Breast epithelium (tissue), 4 donors: ENCODE measurements at regions not wholly inside any gene's neighbourhood (a gene's known extent, or its start where the extent isn't known, plus 50 kb on each side); places are given as distances from the start of the nearest gene placed in this dataset.

Experiments
- DNase-seq, 2 donors: peaks; one replicate each; pipeline ENCODE4 v3.0.0-alpha.2; 2019; ENCODE audit warnings: low spot score in 2 of 2
- H3K27ac ChIP-seq, 2 donors: fragments of 200-600 bp; sonication (generic) in 1 of 2; one replicate each; pipeline ENCODE4 v1.5.1; 2016 to 2019; ENCODE audit warnings: mild to moderate bottlenecking in 1 of 2
- H3K27me3 ChIP-seq, 2 donors: fragments of 200-600 bp; sonication (generic) in 1 of 2; one replicate each; pipeline versions ENCODE4 v1.5.1 to v1.6.0; 2017 to 2019; ENCODE audit warnings: control low read depth in 1 of 2, mild to moderate bottlenecking in 1 of 2
- H3K36me3 ChIP-seq: fragments of 200-600 bp; one replicate; pipeline ENCODE4 v1.5.1; 2019
- H3K4me1 ChIP-seq, 2 donors: fragments of 200-600 bp; sonication (generic); one replicate each; pipeline ENCODE4 v1.5.1; 2016 to 2019; ENCODE audit warnings: control low read depth in 1 of 2
- H3K4me3 ChIP-seq, 3 donors: fragments of 200-600 bp; sonication (generic); 1 replicate in 2 of 3; 2 replicates in 1 of 3; pipeline ENCODE4 v1.5.1; 2016 to 2019; ENCODE audit warnings: mild to moderate bottlenecking in 3 of 3, moderate library complexity in 2 of 3
- H3K9me3 ChIP-seq, 2 donors: fragments of 200-600 bp; sonication (generic) in 1 of 2; one replicate each; pipeline ENCODE4 v1.5.1; 2016 to 2019; ENCODE audit warnings: control low read depth in 1 of 2
- POLR2A ChIP-seq: fragments of 450-650 bp; IDR thresholded peaks from one replicate; pipeline ENCODE4 v1.6.1; 2016; ENCODE audit warnings: antibody characterized with exemption, mild to moderate bottlenecking, moderate library complexity
- POLR2AphosphoS5 ChIP-seq, 3 donors: sonication (generic); formaldehyde crosslinking; IDR thresholded peaks; one replicate each; pipeline ENCODE4 v1.6.1; 2017; ENCODE audit warnings: antibody characterized with exemption in 3 of 3
- intact Hi-C: fragments of 100-400 bp; cut with DNase I; formaldehyde crosslinking; loops from one replicate; pipeline ENCODE4 v1.15.1; 2023; ENCODE audit warnings: low total_unique reads
- TF ChIP-seq, protein P1 (sequence below), 3 donors: fragments of 450-650 bp; IDR thresholded peaks; one replicate each; pipeline ENCODE4 v1.5.1; 2016 to 2017; ENCODE audit warnings: antibody characterized with exemption in 3 of 3, mild to moderate bottlenecking in 3 of 3, moderate library complexity in 3 of 3

DNA sequence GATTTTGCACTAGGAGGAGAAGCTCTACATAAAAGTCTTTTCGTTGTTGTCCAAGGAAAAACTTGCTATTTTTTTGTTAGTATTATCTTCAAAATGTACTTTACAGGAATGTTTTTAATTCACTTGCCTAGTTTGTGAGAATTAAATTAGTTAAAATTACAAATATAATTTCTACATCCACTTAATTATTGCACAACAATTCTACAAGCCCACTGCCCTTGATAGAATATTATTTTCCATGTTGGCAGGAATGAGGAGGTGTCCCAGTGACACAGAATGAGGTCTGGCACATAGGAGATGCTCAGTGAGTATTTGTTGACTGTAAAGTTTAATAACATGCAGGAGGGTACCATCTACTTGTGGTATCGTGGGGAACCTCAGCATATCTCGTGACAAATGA is 255.4 kb downstream of the SDHAF3 start:
- Histone ChIP-seq H3K4me3 (no peak overlapping the region), H3K9me3 (no peaks in the 10 kb centered on the region), H3K36me3 (no peaks in the 10 kb centered on the region), H3K27me3 (no peaks in the 10 kb centered on the region), H3K27ac (no peak overlapping the region), H3K4me1 (no peaks in the 10 kb centered on the region)
- intact Hi-C loops, result no loop called here
- no peak for DNase-seq
- TF ChIP-seq, protein P1, sequence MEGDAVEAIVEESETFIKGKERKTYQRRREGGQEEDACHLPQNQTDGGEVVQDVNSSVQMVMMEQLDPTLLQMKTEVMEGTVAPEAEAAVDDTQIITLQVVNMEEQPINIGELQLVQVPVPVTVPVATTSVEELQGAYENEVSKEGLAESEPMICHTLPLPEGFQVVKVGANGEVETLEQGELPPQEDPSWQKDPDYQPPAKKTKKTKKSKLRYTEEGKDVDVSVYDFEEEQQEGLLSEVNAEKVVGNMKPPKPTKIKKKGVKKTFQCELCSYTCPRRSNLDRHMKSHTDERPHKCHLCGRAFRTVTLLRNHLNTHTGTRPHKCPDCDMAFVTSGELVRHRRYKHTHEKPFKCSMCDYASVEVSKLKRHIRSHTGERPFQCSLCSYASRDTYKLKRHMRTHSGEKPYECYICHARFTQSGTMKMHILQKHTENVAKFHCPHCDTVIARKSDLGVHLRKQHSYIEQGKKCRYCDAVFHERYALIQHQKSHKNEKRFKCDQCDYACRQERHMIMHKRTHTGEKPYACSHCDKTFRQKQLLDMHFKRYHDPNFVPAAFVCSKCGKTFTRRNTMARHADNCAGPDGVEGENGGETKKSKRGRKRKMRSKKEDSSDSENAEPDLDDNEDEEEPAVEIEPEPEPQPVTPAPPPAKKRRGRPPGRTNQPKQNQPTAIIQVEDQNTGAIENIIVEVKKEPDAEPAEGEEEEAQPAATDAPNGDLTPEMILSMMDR (IDR thresholded peaks at IDR 0.05), result no peak
- TF ChIP-seq POLR2A (no peak), POLR2AphosphoS5 (IDR thresholded peaks at IDR 0.05) (no peak)

DNA sequence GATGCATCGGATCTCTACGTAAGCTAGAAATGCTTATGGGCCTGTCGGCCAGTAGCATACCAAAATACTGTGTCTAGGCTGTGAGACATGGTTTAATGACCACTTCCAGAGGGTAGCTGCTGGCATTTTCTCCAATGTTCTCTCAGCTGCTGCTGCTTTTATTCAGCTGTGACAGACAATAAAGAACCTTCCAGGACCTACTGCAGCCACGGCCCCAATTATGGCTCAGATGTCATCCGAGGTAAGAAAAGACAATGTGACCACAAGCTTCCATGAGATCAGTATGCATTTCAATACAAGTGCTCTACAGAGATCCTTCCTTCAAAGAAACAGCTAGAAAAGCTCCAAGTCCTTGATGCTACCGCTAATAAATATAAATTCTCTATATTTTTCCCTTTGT is 256.2 kb downstream of the SDHAF3 start:
- Histone ChIP-seq H3K4me3 (no peak overlapping the region), H3K27me3 (no peaks in the 10 kb centered on the region), H3K36me3 (no peaks in the 10 kb centered on the region), H3K9me3 (no peaks in the 10 kb centered on the region), H3K27ac (no peak overlapping the region), H3K4me1 (no peaks in the 10 kb centered on the region)
- TF ChIP-seq, protein P1 (IDR thresholded peaks at IDR 0.05), result no peak
- no peak for TF ChIP-seq POLR2A
- TF ChIP-seq POLR2AphosphoS5 (IDR thresholded peaks at IDR 0.05), result no peak
- no peak for DNase-seq
- intact Hi-C loops, result no loop called here

DNA sequence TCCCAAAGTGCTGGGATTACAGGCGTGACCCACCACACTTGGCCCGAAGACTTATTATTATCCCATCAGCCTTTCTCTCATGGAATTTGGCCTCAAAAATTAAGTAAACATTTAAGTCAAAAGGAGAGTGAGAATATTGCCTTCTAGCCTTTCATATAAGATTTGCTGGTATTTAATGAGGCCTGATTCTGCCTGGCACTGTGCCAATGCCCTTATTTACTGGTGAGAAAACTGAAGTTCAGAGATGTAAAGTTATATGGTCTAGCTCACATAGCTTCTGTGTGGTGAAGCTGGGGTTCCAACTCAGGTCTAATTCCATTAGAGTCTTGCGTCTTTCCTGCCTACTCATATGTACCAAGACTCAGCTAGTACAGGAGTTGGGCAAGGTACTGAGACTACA is 260.2 kb downstream of the SDHAF3 start:
- DNase-seq, result no peak
- intact Hi-C loops, result no loop called here

DNA sequence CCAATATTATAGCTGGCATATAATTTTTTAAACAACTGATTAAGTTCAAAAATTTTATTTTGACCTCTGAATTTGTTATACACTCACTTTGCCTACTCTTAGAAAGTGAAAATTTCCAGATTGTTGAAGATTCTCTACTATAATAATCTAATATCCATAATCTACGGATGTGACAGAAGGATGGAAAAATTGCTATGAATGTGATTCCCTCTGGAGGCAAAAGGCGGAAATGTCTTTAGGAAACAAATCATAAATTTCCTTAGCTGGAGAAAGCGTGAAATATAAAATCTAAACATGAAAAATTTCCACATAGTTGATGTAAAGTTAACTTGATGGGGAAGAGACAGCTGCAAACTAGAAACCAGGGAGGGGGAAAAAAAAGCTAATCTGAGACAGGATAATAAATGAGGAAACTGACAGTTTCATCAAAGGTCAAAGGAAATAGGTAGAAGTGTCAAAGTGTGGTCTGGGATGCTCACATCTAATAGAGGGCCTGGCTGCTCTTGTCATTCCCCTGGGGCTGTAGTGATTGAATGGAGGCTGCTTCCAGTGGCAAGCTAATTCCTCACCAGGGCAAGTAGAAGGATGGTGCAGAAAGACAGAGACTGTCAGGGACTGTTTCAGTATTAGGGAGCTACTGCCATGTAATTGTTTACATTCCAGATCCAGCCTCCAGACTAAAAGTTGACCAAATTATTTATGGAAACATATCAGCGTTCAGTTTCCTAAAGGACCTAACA is 264.5 kb downstream of the SDHAF3 start:
- TF ChIP-seq POLR2A, result no peak
- TF ChIP-seq POLR2AphosphoS5 (IDR thresholded peaks at IDR 0.05), result no peak
- TF ChIP-seq, protein P1 (IDR thresholded peaks at IDR 0.05), result no peak
- H3K9me3 ChIP-seq, result no peaks in the 10 kb centered on the region
- intact Hi-C loops, result no loop called here
- H3K27ac ChIP-seq, result no peak overlapping the region
- DNase-seq, result no peak
- no peaks in the 10 kb centered on the region for H3K36me3 ChIP-seq
- H3K4me1 ChIP-seq, result no peaks in the 10 kb centered on the region
- no peak overlapping the region for H3K4me3 ChIP-seq
- no peaks in the 10 kb centered on the region for H3K27me3 ChIP-seq

More for the DNA sequence above, 260.2 kb downstream of the SDHAF3 start:
- Histone ChIP-seq H3K9me3 (no peaks in the 10 kb centered on the region), H3K27ac (no peak overlapping the region), H3K27me3 (no peaks in the 10 kb centered on the region), H3K4me3 (no peak overlapping the region), H3K36me3 (no peaks in the 10 kb centered on the region), H3K4me1 (no peaks in the 10 kb centered on the region)
- TF ChIP-seq POLR2AphosphoS5 (IDR thresholded peaks at IDR 0.05), result no peak
- no peak for TF ChIP-seq POLR2A

DNA sequence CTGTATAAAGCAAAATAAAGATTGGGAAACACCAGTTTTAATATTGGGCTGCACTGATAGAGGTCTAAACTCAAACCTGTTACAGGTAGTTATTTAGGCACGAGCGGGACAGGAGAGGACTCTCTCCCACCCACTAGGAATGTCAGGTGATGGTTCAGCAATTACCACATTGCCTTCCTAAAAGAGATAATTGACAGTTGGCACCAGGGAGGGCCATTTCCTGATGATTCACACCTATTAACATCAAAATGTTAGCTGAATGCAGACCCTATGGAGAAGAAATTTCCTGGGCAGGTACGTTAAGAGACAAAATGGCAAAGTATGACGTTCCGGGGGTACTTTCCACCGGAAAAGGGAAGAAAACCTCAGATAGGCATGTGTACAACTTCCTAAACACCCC is 272.6 kb downstream of the SDHAF3 start:
- Histone ChIP-seq H3K27ac (no peak overlapping the region), H3K9me3 (peaks cover 0 to 9% of the 10 kb centered on the region in 2 donors), H3K27me3 (no peaks in the 10 kb centered on the region), H3K4me3 (no peak overlapping the region), H3K4me1 (no peaks in the 10 kb centered on the region), H3K36me3 (no peaks in the 10 kb centered on the region)
- DNase-seq, result no peak
- TF ChIP-seq POLR2AphosphoS5 (IDR thresholded peaks at IDR 0.05), result no peak
- intact Hi-C loops, result no loop called here

DNA sequence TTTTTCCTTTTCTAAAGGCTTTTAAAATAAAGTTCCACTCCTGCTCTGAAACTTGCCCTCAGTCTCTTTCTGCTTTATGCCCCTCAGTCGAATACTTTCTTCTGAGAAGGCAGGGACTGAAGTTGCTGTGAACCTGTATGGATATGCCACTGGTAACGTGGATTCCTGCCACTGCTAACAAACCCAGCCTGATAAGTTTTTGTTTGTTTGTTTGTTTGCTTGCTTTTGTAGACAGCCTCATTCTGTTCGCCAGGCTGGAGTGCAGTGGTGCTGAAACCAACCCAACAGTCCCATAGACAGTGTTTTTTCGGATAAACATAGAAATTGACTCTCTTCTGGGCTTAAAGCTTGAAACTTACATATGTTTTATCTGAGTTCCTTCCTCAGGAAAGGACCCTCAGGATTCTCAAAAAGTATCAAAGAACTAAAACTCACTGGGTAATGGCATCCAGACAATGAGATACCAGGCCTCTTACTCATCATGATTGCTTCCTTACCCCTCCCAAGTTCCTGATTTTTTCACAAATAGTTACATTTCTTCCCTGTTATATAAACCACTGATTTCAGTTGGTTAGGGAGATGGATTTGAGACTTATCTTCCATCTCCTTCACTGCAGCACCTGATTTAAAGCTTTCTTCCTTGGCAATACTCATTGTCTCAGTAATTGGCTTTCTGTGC is 273.6 kb downstream of the SDHAF3 start:
- Histone ChIP-seq H3K27me3 (no peaks in the 10 kb centered on the region), H3K27ac (no peak overlapping the region), H3K9me3 (peaks cover 0 to 9% of the 10 kb centered on the region in 2 donors), H3K4me1 (no peaks in the 10 kb centered on the region), H3K4me3 (no peak overlapping the region), H3K36me3 (no peaks in the 10 kb centered on the region)
- TF ChIP-seq POLR2A, result no peak
- TF ChIP-seq, protein P1 (IDR thresholded peaks at IDR 0.05), result no peak
- TF ChIP-seq POLR2AphosphoS5 (IDR thresholded peaks at IDR 0.05), result no peak
- intact Hi-C loops, result no loop called here
- no peak for DNase-seq
